GM23338 (cell line): ENCODE measurements at regions not wholly inside any gene's neighbourhood (a gene's known extent, or its start where the extent isn't known, plus 50 kb on each side); places are given as distances from the start of the nearest gene placed in this dataset.
A peak's percentile ranks its signal among the peaks of the same experiment; 100 is the strongest.

ENCODE experiments used
- ATAC-seq: fragments of 200-7000 bp; cut with Tn5 transposase; 3 replicates; pipeline ENCODE4 v1.9.1; 2020
- DNase-seq: peaks from one replicate; pipeline ENCODE4 v3.0.0-alpha.2; 2015; ENCODE audit warnings: low spot score
- H2AFZ ChIP-seq: fragments of 200-600 bp; sonication (generic); 2 replicates; pipeline ENCODE4 v1.8.0; 2016; ENCODE audit warnings: antibody characterized with exemption, mild to moderate bottlenecking, moderate library complexity
- H3F3A ChIP-seq: fragments of 200-600 bp; sonication (generic); replicated peaks from 2 replicates; pipeline ENCODE4 v1.8.0; 2017; ENCODE audit warnings: antibody characterized with exemption, mixed run types, low read depth
- H3K27ac ChIP-seq: fragments of 200-600 bp; sonication (generic); 2 replicates; pipeline ENCODE4 v1.6.1; 2016; ENCODE audit warnings: low read depth
- H3K27me3 ChIP-seq: fragments of 200-600 bp; sonication (generic); 2 replicates; pipeline ENCODE4 v1.8.0; 2016; ENCODE audit warnings: mild to moderate bottlenecking, mixed run types, moderate library complexity; ENCODE audit not compliant: insufficient read depth
- H3K36me3 ChIP-seq: fragments of 200-600 bp; sonication (generic); 2 replicates; pipeline ENCODE4 v1.8.0; 2016; ENCODE audit warnings: mild to moderate bottlenecking; ENCODE audit not compliant: insufficient read depth
- H3K4me1 ChIP-seq: fragments of 200-600 bp; sonication (generic); 2 replicates; pipeline ENCODE4 v1.8.0; 2016; ENCODE audit warnings: mild to moderate bottlenecking, moderate library complexity; ENCODE audit not compliant: insufficient read depth
- H3K4me2 ChIP-seq: fragments of 200-600 bp; sonication (generic); 2 replicates; pipeline ENCODE4 v1.7.1; 2017; ENCODE audit warnings: mixed run types
- H3K4me3 ChIP-seq: fragments of 200-600 bp; sonication (generic); 2 replicates; pipeline ENCODE4 v1.6.1; 2016; ENCODE audit warnings: mixed run types
- H3K79me2 ChIP-seq: fragments of 200-600 bp; sonication (generic); replicated peaks from 2 replicates; pipeline ENCODE4 v1.8.0; 2017; ENCODE audit warnings: mild to moderate bottlenecking; ENCODE audit not compliant: insufficient read depth
- H3K9me2 ChIP-seq: fragments of 200-600 bp; sonication (generic); 2 replicates; pipeline ENCODE4 v1.8.0; 2017; ENCODE audit not compliant: insufficient read depth
- H4K20me1 ChIP-seq: fragments of 200-600 bp; sonication (generic); replicated peaks from 2 replicates; pipeline ENCODE4 v1.8.0; 2017; ENCODE audit warnings: mild to moderate bottlenecking; ENCODE audit not compliant: insufficient read depth
- H3K27ac Mint-ChIP-seq: 2 replicates; pipeline ENCODE4 v1.8.0; 2020; ENCODE audit warnings: inconsistent platforms, mild to moderate bottlenecking, moderate library complexity, mixed read lengths
- H3K27me3 Mint-ChIP-seq: 3 replicates; pipeline ENCODE4 v1.8.0; 2022; ENCODE audit warnings: low read depth, mild to moderate bottlenecking, moderate library complexity, mixed read lengths, inconsistent platforms; ENCODE audit not compliant: insufficient read depth, poor library complexity
- H3K36me3 Mint-ChIP-seq: 3 replicates; pipeline ENCODE4 v1.8.0; 2021; ENCODE audit warnings: low read depth, mild to moderate bottlenecking, inconsistent platforms, moderate library complexity, mixed read lengths
- H3K4me1 Mint-ChIP-seq: 3 replicates; pipeline ENCODE4 v1.8.0; 2020; ENCODE audit warnings: mild to moderate bottlenecking, inconsistent platforms, mixed read lengths
- H3K4me3 Mint-ChIP-seq: 3 replicates; pipeline ENCODE4 v1.8.0; 2021; ENCODE audit warnings: moderate library complexity, mild to moderate bottlenecking, inconsistent platforms, mixed read lengths
- H3K9me3 Mint-ChIP-seq: 3 replicates; pipeline ENCODE4 v1.8.0; 2020; ENCODE audit warnings: moderate library complexity, mild to moderate bottlenecking, inconsistent platforms, mixed read lengths
- CTCF ChIP-seq, 2 experiments: fragments of 200-600 bp in 1 of 2; sonication (generic) in 1 of 2; conservative IDR thresholded peaks; 2 replicates each; pipeline versions ENCODE4 v1.5.1 to v1.6.1; 2016 to 2017; ENCODE audit warnings: antibody characterized with exemption in 2 of 2, low read depth in 2 of 2, mild to moderate bottlenecking in 2 of 2, moderate library complexity in 1 of 2
- EZH2phosphoT487 ChIP-seq: fragments of 200-600 bp; sonication (generic); IDR thresholded peaks from one replicate; pipeline ENCODE4 v1.8.1; 2018; ENCODE audit warnings: antibody characterized with exemption; ENCODE audit not compliant: unreplicated experiment
- NANOG ChIP-seq: IDR thresholded peaks from 2 replicates; pipeline ENCODE4 v1.6.1; 2016; ENCODE audit warnings: antibody characterized with exemption, borderline replicate concordance
- REST ChIP-seq: IDR thresholded peaks from one replicate; pipeline ENCODE4 v1.6.1; 2018; ENCODE audit warnings: antibody characterized with exemption; ENCODE audit not compliant: unreplicated experiment
- STAT1 ChIP-seq: IDR thresholded peaks from one replicate; pipeline ENCODE4 v1.6.1; 2016; ENCODE audit warnings: antibody characterized with exemption; ENCODE audit not compliant: unreplicated experiment
- ZNF331 ChIP-seq: fragments of 250-450 bp; sonication (Bioruptor Pico); IDR thresholded peaks from 2 replicates; pipeline ENCODE4 v1.5.0; 2020; ENCODE audit warnings: low read depth, mild to moderate bottlenecking, moderate library complexity

DNA sequence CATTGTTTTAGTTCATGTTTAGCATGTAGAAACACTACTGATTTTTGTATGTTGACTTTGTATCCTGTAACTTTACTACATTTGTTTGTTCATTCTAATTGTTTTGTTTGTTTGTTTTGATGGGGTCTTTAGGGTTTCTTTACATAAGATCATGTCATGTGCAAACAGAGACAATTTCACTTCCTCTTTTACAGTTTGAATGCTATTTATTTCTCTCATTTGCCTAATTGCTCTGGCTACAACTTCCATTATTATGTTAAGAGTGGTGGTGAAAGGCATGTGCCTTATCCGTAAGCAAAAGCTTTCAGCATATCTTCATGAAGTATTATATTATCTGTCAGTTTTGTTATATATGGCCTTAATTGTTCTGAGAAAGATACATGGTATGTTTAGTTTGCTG lies 571.1 kb downstream of the PCDH7 start:
- peaks cover 18% of the 10 kb centered on the region for H3K9me3 Mint-ChIP-seq
- peak overlapping the region; percentile 85 for H3K27ac Mint-ChIP-seq
- no peaks in the 10 kb centered on the region for H3K27me3 Mint-ChIP-seq
- ATAC-seq: peak; percentile 68
- peak overlapping the region; percentile 7; the same call in 1 of the 2 replicates for H3K27ac ChIP-seq
- no peaks in the 10 kb centered on the region for H4K20me1 ChIP-seq
- H3K4me3 Mint-ChIP-seq: peak overlapping the region; percentile 40
- H2AFZ ChIP-seq: no peak overlapping the region
- DNase-seq: peak; percentile 57
- H3K9me2 ChIP-seq: no peaks in the 10 kb centered on the region
- H3K27me3 ChIP-seq: no peaks in the 10 kb centered on the region
- TF ChIP-seq NANOG: peak; percentile 95
- no peak for TF ChIP-seq EZH2phosphoT487
- no peaks in the 10 kb centered on the region for H3F3A ChIP-seq
- H3K4me1 Mint-ChIP-seq: peaks cover 21% of the 10 kb centered on the region
- H3K4me3 ChIP-seq: no peak overlapping the region
- no peaks in the 10 kb centered on the region for H3K36me3 ChIP-seq
- peak overlapping the region; percentile 6; the same call in 1 of the 2 replicates for H3K4me2 ChIP-seq
- peaks cover 11% of the 10 kb centered on the region; the same call in 1 of the 2 replicates for H3K4me1 ChIP-seq
- H3K79me2 ChIP-seq: no peaks in the 10 kb centered on the region
- H3K36me3 Mint-ChIP-seq: peaks cover 24% of the 10 kb centered on the region; the same call in 2 of the 3 replicates

GRCh38 chr4:31294655-31295480 lies 574.7 kb downstream of the PCDH7 start:
- H3K9me3 Mint-ChIP-seq: peaks cover 12% of the 10 kb centered on the region
- H3K36me3 ChIP-seq: no peaks in the 10 kb centered on the region
- no peak overlapping the region for H3K4me3 ChIP-seq
- H3K27me3 Mint-ChIP-seq: no peaks in the 10 kb centered on the region
- H3K79me2 ChIP-seq: no peaks in the 10 kb centered on the region
- no peak overlapping the region for H3K27ac Mint-ChIP-seq
- H4K20me1 ChIP-seq: no peaks in the 10 kb centered on the region
- H3K27ac ChIP-seq: no peak overlapping the region
- no peaks in the 10 kb centered on the region for H3K9me2 ChIP-seq
- H3F3A ChIP-seq: no peaks in the 10 kb centered on the region
- H2AFZ ChIP-seq: no peak overlapping the region
- no peak for TF ChIP-seq CTCF (conservative IDR thresholded peaks at IDR 0.05; ENCODE audit: low read depth in 2 of 2)
- no peak for TF ChIP-seq REST
- no peak for TF ChIP-seq STAT1
- TF ChIP-seq ZNF331 (CRISPR knock-in tag): no peak
- H3K4me1 Mint-ChIP-seq: peaks cover 21% of the 10 kb centered on the region
- no peak overlapping the region for H3K4me2 ChIP-seq
- H3K27me3 ChIP-seq: no peaks in the 10 kb centered on the region
- ATAC-seq: no peak
- no peak overlapping the region for H3K4me3 Mint-ChIP-seq
- peaks cover 11% of the 10 kb centered on the region; the same call in 1 of the 2 replicates for H3K4me1 ChIP-seq
- no peak for DNase-seq
- peaks cover 13% of the 10 kb centered on the region; the same call in 2 of the 3 replicates for H3K36me3 Mint-ChIP-seq
